Astrocyte (in vitro differentiated cells and primary cell): ENCODE measurements at regions not wholly inside any gene's neighbourhood (a gene's known extent, or its start where the extent isn't known, plus 50 kb on each side); places are given as distances from the start of the nearest gene placed in this dataset.

Source experiments
- DNase-seq: peaks from one replicate; pipeline ENCODE4 v3.0.0-alpha.2; 2010; ENCODE audit warnings: low read depth
- FAIRE-seq: peaks from 2 replicates; lab custom pipeline; 2011; peaks lifted over from hg19 to GRCh38; lab: Jason Lieb, UNC
- H2AFZ ChIP-seq: 2 replicates; pipeline ENCODE4 v1.6.0; 2012; ENCODE audit warnings: low read depth, low read length, inconsistent platforms
- H3K27ac ChIP-seq: 2 replicates; pipeline ENCODE4 v1.5.1; 2011; ENCODE audit warnings: low read depth, low read length, inconsistent platforms
- H3K27me3 ChIP-seq: 2 replicates; pipeline ENCODE4 v1.6.0; 2011; ENCODE audit warnings: low read length, inconsistent platforms; ENCODE audit not compliant: insufficient read depth
- H3K36me3 ChIP-seq: 2 replicates; pipeline ENCODE4 v1.5.1; 2011; ENCODE audit warnings: low read length, inconsistent platforms; ENCODE audit not compliant: insufficient read depth
- H3K4me1 ChIP-seq: 2 replicates; pipeline ENCODE4 v1.5.1; 2011; ENCODE audit warnings: low read length, inconsistent platforms; ENCODE audit not compliant: insufficient read depth
- H3K4me2 ChIP-seq: 2 replicates; pipeline ENCODE4 v1.6.0; 2012; ENCODE audit warnings: low read length, inconsistent platforms
- H3K4me3 ChIP-seq: 2 replicates; pipeline ENCODE4 v1.5.1; 2011; ENCODE audit warnings: low read depth, mild to moderate bottlenecking, low read length, inconsistent platforms; ENCODE audit not compliant: insufficient read depth
- H3K79me2 ChIP-seq: 2 replicates; pipeline ENCODE4 v1.6.0; 2012; ENCODE audit warnings: mild to moderate bottlenecking, low read length, inconsistent platforms; ENCODE audit not compliant: insufficient read depth
- H3K9ac ChIP-seq: 2 replicates; pipeline ENCODE4 v1.6.0; 2012; ENCODE audit warnings: mild to moderate bottlenecking, low read length, inconsistent platforms
- H3K9me3 ChIP-seq: 2 replicates; pipeline ENCODE4 v1.5.1; 2012; ENCODE audit warnings: low read depth, mild to moderate bottlenecking, low read length, inconsistent platforms; ENCODE audit not compliant: insufficient read depth
- H4K20me1 ChIP-seq: 2 replicates; pipeline ENCODE4 v1.6.0; 2012; ENCODE audit warnings: low read length, inconsistent platforms; ENCODE audit not compliant: insufficient read depth
- H3K27ac Mint-ChIP-seq: one replicate; pipeline ENCODE4 v1.8.0; 2021; ENCODE audit warnings: mild to moderate bottlenecking, mixed read lengths; ENCODE audit not compliant: unreplicated experiment
- H3K27me3 Mint-ChIP-seq: one replicate; pipeline ENCODE4 v1.8.0; 2021; ENCODE audit warnings: low read depth, mixed read lengths; ENCODE audit not compliant: unreplicated experiment
- H3K36me3 Mint-ChIP-seq: one replicate; pipeline ENCODE4 v1.8.0; 2021; ENCODE audit warnings: low read depth, mixed read lengths; ENCODE audit not compliant: unreplicated experiment
- H3K4me1 Mint-ChIP-seq: one replicate; pipeline ENCODE4 v1.8.0; 2021; ENCODE audit warnings: low read depth, mixed read lengths; ENCODE audit not compliant: unreplicated experiment
- H3K4me3 Mint-ChIP-seq: one replicate; pipeline ENCODE4 v1.8.0; 2021; ENCODE audit warnings: mild to moderate bottlenecking, moderate library complexity, mixed read lengths; ENCODE audit not compliant: unreplicated experiment
- H3K9me3 Mint-ChIP-seq: one replicate; pipeline ENCODE4 v1.8.0; 2021; ENCODE audit warnings: mild to moderate bottlenecking, mixed read lengths; ENCODE audit not compliant: unreplicated experiment
- EZH2 ChIP-seq: IDR thresholded peaks from 2 replicates; pipeline ENCODE4 v1.6.1; 2012; ENCODE audit warnings: mild to moderate bottlenecking, low read length, inconsistent platforms; ENCODE audit not compliant: insufficient read depth
- TF ChIP-seq, protein P1 (sequence below): IDR thresholded peaks from 2 replicates; pipeline ENCODE4 v1.5.1; 2011; ENCODE audit warnings: low read depth, mild to moderate bottlenecking, inconsistent platforms, low read length, moderate library complexity; ENCODE audit not compliant: insufficient read depth

DNA sequence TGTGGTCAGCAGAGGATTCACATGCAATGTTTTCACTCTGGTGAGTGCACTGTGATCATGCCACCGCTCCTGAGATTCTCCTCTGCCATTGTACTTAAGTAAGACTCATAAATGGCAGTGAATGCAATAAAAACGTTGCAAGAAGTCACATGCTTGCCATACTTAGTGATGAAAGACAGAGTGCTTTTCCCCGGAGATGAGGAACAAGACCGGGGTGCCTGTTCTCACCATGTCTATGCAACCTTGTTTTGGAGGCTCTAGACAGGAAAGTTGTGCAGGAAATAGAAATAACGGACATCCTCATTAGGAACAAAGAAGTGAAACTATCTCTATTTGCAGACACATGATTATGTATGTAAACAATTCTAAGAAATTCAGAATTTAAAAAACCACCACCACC is 84.7 kb upstream of the IRX2 start:
- Mint-ChIP-seq H3K9me3 (peaks cover 2% of the 10 kb centered on the region), H3K36me3 (no peaks in the 10 kb centered on the region), H3K4me1 (peaks cover 4% of the 10 kb centered on the region), H3K4me3 (no peak overlapping the region), H3K27ac (no peak overlapping the region), H3K27me3 (peaks cover 16% of the 10 kb centered on the region)
- Histone ChIP-seq H3K9ac (no peak overlapping the region), H3K4me2 (no peak overlapping the region), H3K36me3 (no peaks in the 10 kb centered on the region), H4K20me1 (no peaks in the 10 kb centered on the region), H3K4me3 (no peak overlapping the region), H3K4me1 (no peaks in the 10 kb centered on the region), H3K79me2 (no peaks in the 10 kb centered on the region), H3K27me3 (no peaks in the 10 kb centered on the region), H3K27ac (no peak overlapping the region), H2AFZ (no peak overlapping the region), H3K9me3 (peaks cover 3% of the 10 kb centered on the region)
- FAIRE-seq (no peak), DNase-seq (no peak)
- TF ChIP-seq, protein P1, sequence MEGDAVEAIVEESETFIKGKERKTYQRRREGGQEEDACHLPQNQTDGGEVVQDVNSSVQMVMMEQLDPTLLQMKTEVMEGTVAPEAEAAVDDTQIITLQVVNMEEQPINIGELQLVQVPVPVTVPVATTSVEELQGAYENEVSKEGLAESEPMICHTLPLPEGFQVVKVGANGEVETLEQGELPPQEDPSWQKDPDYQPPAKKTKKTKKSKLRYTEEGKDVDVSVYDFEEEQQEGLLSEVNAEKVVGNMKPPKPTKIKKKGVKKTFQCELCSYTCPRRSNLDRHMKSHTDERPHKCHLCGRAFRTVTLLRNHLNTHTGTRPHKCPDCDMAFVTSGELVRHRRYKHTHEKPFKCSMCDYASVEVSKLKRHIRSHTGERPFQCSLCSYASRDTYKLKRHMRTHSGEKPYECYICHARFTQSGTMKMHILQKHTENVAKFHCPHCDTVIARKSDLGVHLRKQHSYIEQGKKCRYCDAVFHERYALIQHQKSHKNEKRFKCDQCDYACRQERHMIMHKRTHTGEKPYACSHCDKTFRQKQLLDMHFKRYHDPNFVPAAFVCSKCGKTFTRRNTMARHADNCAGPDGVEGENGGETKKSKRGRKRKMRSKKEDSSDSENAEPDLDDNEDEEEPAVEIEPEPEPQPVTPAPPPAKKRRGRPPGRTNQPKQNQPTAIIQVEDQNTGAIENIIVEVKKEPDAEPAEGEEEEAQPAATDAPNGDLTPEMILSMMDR: no peak
- TF ChIP-seq EZH2: no peak

DNA sequence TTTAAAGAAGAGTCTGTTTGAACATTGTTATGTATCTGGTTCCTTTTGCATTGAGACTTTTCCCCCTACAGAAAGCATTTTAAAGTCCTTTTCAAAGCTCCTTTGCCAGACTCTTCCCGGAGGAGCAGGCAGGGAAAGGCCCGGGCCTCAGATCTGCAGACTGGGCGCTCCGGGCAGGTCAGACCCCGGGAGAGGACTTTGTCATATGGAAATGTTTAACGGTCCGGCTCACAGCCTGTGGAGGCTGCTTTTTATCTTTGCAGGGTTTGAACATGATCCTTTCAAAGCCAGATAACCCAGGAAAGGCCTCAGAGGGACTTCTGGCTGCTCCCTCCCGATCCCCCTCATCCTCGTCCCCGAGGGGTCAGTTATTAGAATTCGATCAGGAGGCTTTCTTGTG is 82.1 kb upstream of the IRX2 start:
- Histone ChIP-seq H3K27me3 (no peaks in the 10 kb centered on the region), H3K4me1 (no peaks in the 10 kb centered on the region), H3K27ac (no peak overlapping the region), H4K20me1 (no peaks in the 10 kb centered on the region), H3K9ac (no peak overlapping the region), H3K9me3 (peaks cover 3% of the 10 kb centered on the region), H2AFZ (no peak overlapping the region), H3K4me3 (no peak overlapping the region), H3K36me3 (no peaks in the 10 kb centered on the region), H3K79me2 (no peaks in the 10 kb centered on the region), H3K4me2 (no peak overlapping the region)
- DNase-seq (no peak), FAIRE-seq (no peak)
- Mint-ChIP-seq H3K36me3 (no peaks in the 10 kb centered on the region), H3K4me1 (peaks cover 4% of the 10 kb centered on the region), H3K27ac (no peak overlapping the region), H3K27me3 (peaks cover 28% of the 10 kb centered on the region), H3K9me3 (no peaks in the 10 kb centered on the region), H3K4me3 (no peak overlapping the region)
- no peak for TF ChIP-seq EZH2
- TF ChIP-seq, protein P1: no peak

DNA sequence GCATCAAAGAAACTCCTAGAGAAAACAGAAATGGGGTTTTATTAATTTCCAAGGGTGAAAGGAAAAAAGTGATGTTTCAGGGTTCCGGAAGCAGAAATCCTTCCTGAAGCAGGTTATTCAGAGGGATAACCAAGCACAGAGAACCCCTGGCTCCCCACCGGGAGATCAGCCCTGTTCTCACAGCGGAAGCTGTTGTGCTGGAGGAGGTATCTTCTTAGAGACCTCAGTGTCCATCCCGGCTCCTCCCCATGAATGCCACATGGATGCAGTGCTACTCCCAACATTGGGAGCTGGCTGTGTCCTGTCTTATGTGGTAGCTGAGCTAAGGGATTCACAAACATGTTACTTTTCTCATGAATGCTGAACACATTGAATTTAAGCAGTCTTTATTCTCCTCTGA is 80.9 kb upstream of the IRX2 start:
- peaks cover 4% of the 10 kb centered on the region for H3K4me1 Mint-ChIP-seq
- H3K36me3 Mint-ChIP-seq: no peaks in the 10 kb centered on the region
- Histone ChIP-seq H4K20me1 (no peaks in the 10 kb centered on the region), H3K4me2 (no peak overlapping the region), H3K4me1 (no peaks in the 10 kb centered on the region), H3K36me3 (no peaks in the 10 kb centered on the region), H3K9ac (no peak overlapping the region), H3K9me3 (peaks cover 3% of the 10 kb centered on the region), H3K27ac (no peak overlapping the region), H3K79me2 (no peaks in the 10 kb centered on the region), H3K27me3 (no peaks in the 10 kb centered on the region), H3K4me3 (no peak overlapping the region), H2AFZ (no peak overlapping the region)
- H3K9me3 Mint-ChIP-seq: no peaks in the 10 kb centered on the region
- H3K27ac Mint-ChIP-seq: no peak overlapping the region
- DNase-seq (no peak), FAIRE-seq (no peak)
- TF ChIP-seq, protein P1: no peak
- TF ChIP-seq EZH2: no peak
- H3K4me3 Mint-ChIP-seq: no peak overlapping the region
- peaks cover 28% of the 10 kb centered on the region for H3K27me3 Mint-ChIP-seq
